ENCODE measurements at regions not wholly inside any gene's neighbourhood (a gene's known extent, or its start where the extent isn't known, plus 50 kb on each side); places are given as distances from the start of the nearest gene placed in this dataset.
A peak's percentile ranks its signal among the peaks of the same experiment; 100 is the strongest.

GRCh38 chr6:27592481-27593199 is 119.7 kb upstream of the ZNF184 start (continued):
- TF ChIP-seq ZFP36L1 (CRISPR knock-in tag; IDR thresholded peaks at IDR 0.05) (peak; percentile 93), ATAD3A (CRISPR knock-in tag; IDR thresholded peaks at IDR 0.05) (no peak), ZBED4 (CRISPR knock-in tag; IDR thresholded peaks at IDR 0.05; ENCODE audit: borderline replicate concordance) (peak; percentile 92), GATAD1 (CRISPR knock-in tag; IDR thresholded peaks at IDR 0.05) (peak; percentile 70; the same call in 1 of the 2 replicates), NCOR1 (IDR thresholded peaks at IDR 0.05; ENCODE audit: borderline replicate concordance, low read length) (peak; percentile 81), ZBTB25 (CRISPR knock-in tag; IDR thresholded peaks at IDR 0.05) (peak; percentile 87), LCORL (IDR thresholded peaks at IDR 0.05) (0 out of 2 replicates have a peak, but pooled peaks have one; percentile 10), LCORL (CRISPR knock-in tag; IDR thresholded peaks at IDR 0.05) (peak; percentile 66; the same call in 1 of the 2 replicates)

All from HepG2 (cell line).